Progenitor cell of endocrine pancreas (in vitro differentiated cells): ENCODE measurements at regions not wholly inside any gene's neighbourhood (a gene's known extent, or its start where the extent isn't known, plus 50 kb on each side); places are given as distances from the start of the nearest gene placed in this dataset.

ENCODE experiments used
- DNase-seq: peaks from one replicate; pipeline ENCODE4 v3.0.0; 2021; ENCODE audit warnings: low spot score; ENCODE audit not compliant: unreplicated experiment
- H3K27ac Mint-ChIP-seq: 2 replicates; pipeline ENCODE4 v1.8.0; 2021; ENCODE audit warnings: mild to moderate bottlenecking, moderate library complexity, mixed read lengths
- H3K27me3 Mint-ChIP-seq: 2 replicates; pipeline ENCODE4 v1.8.0; 2021; ENCODE audit warnings: mixed read lengths
- H3K36me3 Mint-ChIP-seq: 2 replicates; pipeline ENCODE4 v1.8.0; 2022; ENCODE audit warnings: mixed read lengths; ENCODE audit not compliant: insufficient read depth
- H3K4me1 Mint-ChIP-seq: 2 replicates; pipeline ENCODE4 v1.8.0; 2021; ENCODE audit warnings: low read depth, mixed read lengths
- H3K4me3 Mint-ChIP-seq: 2 replicates; pipeline ENCODE4 v1.8.0; 2021; ENCODE audit warnings: low read depth, mild to moderate bottlenecking, moderate library complexity, mixed read lengths
- H3K9me3 Mint-ChIP-seq: 2 replicates; pipeline ENCODE4 v1.8.0; 2021; ENCODE audit warnings: low read depth, mixed read lengths
- TF ChIP-seq, protein P1 (sequence below): fragments of 200-600 bp; sonication (generic); IDR thresholded peaks from one replicate; pipeline ENCODE4 v1.5.0; 2021; ENCODE audit warnings: antibody characterized with exemption, mild to moderate bottlenecking; ENCODE audit not compliant: unreplicated experiment

DNA sequence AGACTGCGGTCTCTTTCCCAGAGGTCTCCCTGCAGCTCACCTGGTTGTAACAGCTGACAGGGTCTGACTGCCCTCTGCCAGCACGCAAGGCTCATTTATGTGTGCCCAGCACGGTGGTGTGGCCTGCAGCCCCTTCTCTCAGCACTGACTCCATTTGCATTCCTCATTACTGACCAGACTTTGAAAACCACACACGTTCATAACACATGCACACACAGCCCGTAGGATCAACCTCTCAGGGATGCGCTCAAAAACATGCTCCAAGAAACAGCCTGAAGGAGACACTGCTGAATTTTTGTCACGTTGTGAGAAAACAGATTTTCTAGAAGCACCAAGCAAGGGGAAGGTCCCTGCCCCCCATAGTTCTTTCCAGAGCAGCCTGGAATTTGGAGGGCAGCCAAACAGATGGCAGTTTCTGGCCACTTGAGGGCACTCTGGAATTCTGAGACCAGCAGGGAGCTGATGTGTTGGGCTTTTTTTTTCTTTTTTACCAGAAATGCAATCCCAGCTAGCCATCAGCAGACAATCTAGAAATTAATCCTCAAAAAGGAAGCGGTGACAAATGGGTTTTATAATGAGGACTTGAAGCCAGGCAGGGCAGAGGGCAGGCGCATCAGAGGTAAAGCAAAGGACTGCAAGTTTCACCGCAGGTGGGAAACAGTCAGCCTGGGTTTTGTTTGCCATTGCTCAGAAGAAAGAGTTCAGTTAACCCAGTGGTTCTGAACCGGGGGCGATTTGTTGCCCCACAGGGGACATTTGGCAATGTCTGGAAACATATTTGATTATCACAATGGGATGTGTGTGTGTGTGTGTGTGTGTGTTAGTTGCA, 170.5 kb upstream of the PROK2 start:
- TF ChIP-seq, protein P1, sequence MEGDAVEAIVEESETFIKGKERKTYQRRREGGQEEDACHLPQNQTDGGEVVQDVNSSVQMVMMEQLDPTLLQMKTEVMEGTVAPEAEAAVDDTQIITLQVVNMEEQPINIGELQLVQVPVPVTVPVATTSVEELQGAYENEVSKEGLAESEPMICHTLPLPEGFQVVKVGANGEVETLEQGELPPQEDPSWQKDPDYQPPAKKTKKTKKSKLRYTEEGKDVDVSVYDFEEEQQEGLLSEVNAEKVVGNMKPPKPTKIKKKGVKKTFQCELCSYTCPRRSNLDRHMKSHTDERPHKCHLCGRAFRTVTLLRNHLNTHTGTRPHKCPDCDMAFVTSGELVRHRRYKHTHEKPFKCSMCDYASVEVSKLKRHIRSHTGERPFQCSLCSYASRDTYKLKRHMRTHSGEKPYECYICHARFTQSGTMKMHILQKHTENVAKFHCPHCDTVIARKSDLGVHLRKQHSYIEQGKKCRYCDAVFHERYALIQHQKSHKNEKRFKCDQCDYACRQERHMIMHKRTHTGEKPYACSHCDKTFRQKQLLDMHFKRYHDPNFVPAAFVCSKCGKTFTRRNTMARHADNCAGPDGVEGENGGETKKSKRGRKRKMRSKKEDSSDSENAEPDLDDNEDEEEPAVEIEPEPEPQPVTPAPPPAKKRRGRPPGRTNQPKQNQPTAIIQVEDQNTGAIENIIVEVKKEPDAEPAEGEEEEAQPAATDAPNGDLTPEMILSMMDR, result peak; percentile 76
- Mint-ChIP-seq H3K27me3 (peaks cover 12% of the 10 kb centered on the region), H3K36me3 (no peaks in the 10 kb centered on the region), H3K4me3 (no peak overlapping the region), H3K27ac (no peak overlapping the region), H3K9me3 (no peaks in the 10 kb centered on the region), H3K4me1 (peaks cover 3% of the 10 kb centered on the region)
- DNase-seq, result peak; percentile 38

DNA sequence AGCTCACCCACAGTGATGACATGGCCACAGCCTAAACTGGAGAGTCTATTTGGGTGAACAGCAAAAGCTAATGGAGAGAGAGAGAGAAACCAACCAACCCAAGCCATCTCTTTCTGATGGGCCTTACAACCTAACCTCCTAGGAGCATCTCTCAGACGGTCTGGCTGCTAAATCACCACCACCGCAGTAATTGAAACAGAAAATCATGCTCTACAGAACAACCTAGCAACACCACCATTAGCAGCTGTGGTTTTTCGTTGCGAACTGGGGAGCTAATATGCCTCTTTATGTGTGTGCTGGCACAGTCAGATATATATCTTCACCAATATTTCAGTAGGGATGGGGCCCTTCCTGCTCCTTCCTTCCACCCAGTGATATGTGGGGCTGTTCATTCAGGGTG, 166.9 kb upstream of the PROK2 start:
- H3K4me3 Mint-ChIP-seq, result no peak overlapping the region
- no peaks in the 10 kb centered on the region for H3K36me3 Mint-ChIP-seq
- H3K27me3 Mint-ChIP-seq, result peaks cover 12% of the 10 kb centered on the region
- no peak overlapping the region for H3K27ac Mint-ChIP-seq
- H3K4me1 Mint-ChIP-seq, result peaks cover 3% of the 10 kb centered on the region
- no peaks in the 10 kb centered on the region for H3K9me3 Mint-ChIP-seq
- TF ChIP-seq, protein P1, result no peak
- no peak for DNase-seq

DNA sequence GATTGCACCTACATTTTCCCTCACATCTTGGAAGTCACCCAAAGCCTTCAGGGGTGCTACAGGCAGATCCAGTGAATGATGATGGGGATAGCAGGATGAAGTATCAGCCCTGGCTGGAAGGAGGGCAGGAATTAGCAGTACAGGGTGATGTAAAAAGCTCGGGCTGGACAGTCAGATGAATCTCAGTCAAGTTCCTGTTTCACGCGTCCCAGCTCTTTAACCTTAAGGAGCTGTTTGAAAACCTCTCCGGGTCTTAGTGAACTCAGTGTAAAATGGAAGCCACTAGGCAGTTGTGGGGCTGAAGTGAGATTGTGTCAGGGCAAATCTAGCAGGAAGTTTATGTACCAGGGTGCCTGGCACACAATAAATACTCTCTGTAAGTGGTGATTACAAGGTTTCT, 166.4 kb upstream of the PROK2 start:
- DNase-seq, result no peak
- Mint-ChIP-seq H3K9me3 (no peaks in the 10 kb centered on the region), H3K27me3 (peaks cover 13% of the 10 kb centered on the region), H3K27ac (no peak overlapping the region), H3K4me3 (no peak overlapping the region), H3K4me1 (peaks cover 3% of the 10 kb centered on the region), H3K36me3 (no peaks in the 10 kb centered on the region)
- TF ChIP-seq, protein P1, result no peak

DNA sequence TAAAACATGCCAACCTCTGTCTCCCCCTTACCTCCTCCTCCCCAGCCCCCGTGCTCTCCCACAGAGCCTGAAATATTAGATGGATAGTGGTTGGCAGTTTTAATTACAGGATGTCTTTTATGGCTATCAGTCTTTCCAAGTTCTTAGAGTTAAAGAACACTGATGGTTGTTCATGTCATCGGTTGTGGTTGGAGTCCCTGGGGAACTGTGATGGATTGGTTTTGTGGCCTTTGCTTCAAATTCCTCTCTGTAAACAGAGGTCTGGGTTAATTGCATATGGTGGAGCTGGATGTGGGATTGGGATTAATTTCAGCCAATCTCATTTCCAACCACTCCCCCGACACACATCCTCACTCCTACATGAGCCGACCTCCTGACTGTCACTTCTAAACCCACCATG, 164.5 kb upstream of the PROK2 start:
- H3K4me1 Mint-ChIP-seq, result no peaks in the 10 kb centered on the region
- H3K4me3 Mint-ChIP-seq, result no peak overlapping the region
- no peak overlapping the region for H3K27ac Mint-ChIP-seq
- DNase-seq, result no peak
- TF ChIP-seq, protein P1, result no peak
- H3K36me3 Mint-ChIP-seq, result no peaks in the 10 kb centered on the region
- peaks cover 21% of the 10 kb centered on the region for H3K27me3 Mint-ChIP-seq
- no peaks in the 10 kb centered on the region for H3K9me3 Mint-ChIP-seq

DNA sequence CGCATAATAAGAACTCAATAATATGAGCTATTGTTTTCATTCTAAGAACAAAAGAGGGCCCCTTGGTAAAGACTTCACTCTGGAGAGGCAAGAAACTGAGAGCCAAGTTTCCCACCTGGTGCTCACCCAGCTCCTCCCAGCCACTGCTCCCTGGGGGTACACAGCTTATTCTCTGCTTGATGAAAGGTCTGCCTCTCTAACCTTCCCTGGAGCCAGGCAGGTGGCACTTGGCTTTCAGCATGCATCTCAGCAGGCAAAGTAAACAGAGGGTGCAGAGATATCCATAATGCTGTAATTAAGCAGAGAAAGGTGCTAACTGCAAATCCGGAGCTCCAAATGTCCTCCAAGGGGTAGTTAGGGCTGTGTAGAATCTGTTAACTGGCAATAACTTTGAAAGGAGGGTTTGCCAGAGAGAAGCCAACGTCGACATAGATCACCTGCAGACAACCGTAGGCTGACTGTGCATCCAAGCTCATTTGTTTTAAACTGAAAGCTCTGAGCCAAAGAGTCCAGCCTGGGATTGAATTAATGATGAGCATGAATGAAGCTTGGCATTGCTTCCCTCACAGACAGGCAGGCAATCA, 159.6 kb upstream of the PROK2 start:
- no peaks in the 10 kb centered on the region for H3K4me1 Mint-ChIP-seq
- TF ChIP-seq, protein P1, result no peak
- H3K9me3 Mint-ChIP-seq, result no peaks in the 10 kb centered on the region
- no peaks in the 10 kb centered on the region for H3K36me3 Mint-ChIP-seq
- no peak overlapping the region for H3K4me3 Mint-ChIP-seq
- DNase-seq, result no peak
- H3K27me3 Mint-ChIP-seq, result peaks cover 12% of the 10 kb centered on the region
- no peak overlapping the region for H3K27ac Mint-ChIP-seq
